Panc1 (cell line): ENCODE measurements at regions not wholly inside any gene's neighbourhood (a gene's known extent, or its start where the extent isn't known, plus 50 kb on each side); places are given as distances from the start of the nearest gene placed in this dataset.
"Not testable (repeated sequence)": the region's sequence is repeated elsewhere in the genome, so short reads cannot be mapped to it uniquely, and the experiment has no call there.

ENCODE experiments used
- ATAC-seq: fragments of 200-7000 bp; cut with Tn5 transposase; 2 replicates; pipeline ENCODE4 v1.9.1; 2020; ENCODE audit warnings: mild to moderate bottlenecking, moderate library complexity
- BruUV-seq: library from RNA; stranded (reverse); fragments of 400-500 nt; replicated peaks from 2 replicates; lab custom pipeline; 2021; lab: Mats Ljungman, UMichigan
- CTCF ChIA-PET: fragments of 300-600 bp; sonication (Branson Sonifier 250); formaldehyde crosslinking; loops from one replicate; lab custom pipeline; 2022; ENCODE audit warnings: antibody characterized with exemption; lab: Charles Lee
- POLR2A ChIA-PET: fragments of 300-600 bp; sonication (Branson Sonifier 250); formaldehyde crosslinking; loops from one replicate; lab custom pipeline; 2022; ENCODE audit warnings: antibody characterized with exemption; lab: Charles Lee
- DNase-seq: peaks from one replicate; pipeline ENCODE4 v3.0.0-alpha.2; 2010; ENCODE audit warnings: low read depth, low spot score
- H3K27ac ChIP-seq: 2 replicates; pipeline ENCODE4 v1.5.1; 2011; ENCODE audit warnings: mild to moderate bottlenecking, low read length, inconsistent platforms
- H3K27me3 ChIP-seq: fragments of 200-500 bp; sonication (Bioruptor generic); 2 replicates; pipeline ENCODE4 v1.6.0; 2014; ENCODE audit warnings: low read length, inconsistent platforms; ENCODE audit not compliant: control insufficient read depth, insufficient read depth
- H3K36me3 ChIP-seq: fragments of 200-500 bp; sonication (Bioruptor generic); 2 replicates; pipeline ENCODE4 v1.5.1; 2014; ENCODE audit warnings: inconsistent platforms, mild to moderate bottlenecking, low read length, moderate library complexity; ENCODE audit not compliant: control insufficient read depth, insufficient read depth
- H3K4me1 ChIP-seq: 2 replicates; pipeline ENCODE4 v1.5.1; 2011; ENCODE audit warnings: inconsistent platforms, mild to moderate bottlenecking, low read length, moderate library complexity; ENCODE audit not compliant: control insufficient read depth, insufficient read depth
- H3K4me3 ChIP-seq, 2 experiments: 2 replicates each; pipeline ENCODE4 v1.5.1; 2011 to 2012; ENCODE audit warnings: low read depth in 2 of 2, low read length in 2 of 2, mild to moderate bottlenecking in 2 of 2, inconsistent platforms in 1 of 2, moderate library complexity in 1 of 2
- H3K9me3 ChIP-seq: fragments of 200-500 bp; sonication (Bioruptor generic); 2 replicates; pipeline ENCODE4 v1.5.1; 2014; ENCODE audit warnings: low read depth, mild to moderate bottlenecking, inconsistent platforms, low read length, moderate library complexity; ENCODE audit not compliant: control insufficient read depth, insufficient read depth
- CTCF ChIP-seq: fragments of 450-650 bp; IDR thresholded peaks from 2 replicates; pipeline ENCODE4 v1.5.1; 2017; ENCODE audit warnings: mild to moderate bottlenecking
- POLR2AphosphoS5 ChIP-seq: IDR thresholded peaks from 2 replicates; pipeline ENCODE4 v1.6.1; 2012; ENCODE audit warnings: mild to moderate bottlenecking, low read depth, low read length, moderate library complexity
- REST ChIP-seq, 2 experiments: IDR thresholded peaks; 2 replicates each; pipeline ENCODE4 v1.6.1; 2011 to 2012; ENCODE audit warnings: low read depth in 2 of 2, control low read depth in 1 of 2, low read length in 1 of 2, mild to moderate bottlenecking in 1 of 2, moderate library complexity in 1 of 2; ENCODE audit not compliant: insufficient read depth in 1 of 2
- SIN3A ChIP-seq: IDR thresholded peaks from 2 replicates; pipeline ENCODE4 v1.6.1; 2012; ENCODE audit warnings: low read depth, mild to moderate bottlenecking, low read length, moderate library complexity, borderline replicate concordance; ENCODE audit not compliant: insufficient read depth
- TCF7L2 ChIP-seq: IDR thresholded peaks from 2 replicates; pipeline ENCODE4 v1.6.1; 2011; ENCODE audit warnings: mild to moderate bottlenecking, low read depth, low read length, inconsistent platforms
- in situ Hi-C: cut with HindIII; loops from 2 replicates; pipeline ENCODE4 v1.10.0; 2016; ENCODE audit warnings: low sequenced_read_pairs, low pct_unique_long_range_greater_than_20kb
- intact Hi-C: fragments of 100-400 bp; cut with micrococcal nuclease; formaldehyde crosslinking; loops from one replicate; pipeline ENCODE4 v1.10.0; 2022; ENCODE audit not compliant: unreplicated experiment

GRCh38 chr7:130856866-130857265, 122.9 kb upstream of the KLF14 start:
- ChIA-PET POLR2A (no interaction called here), CTCF (no interaction called here)
- no peak overlapping the region for H3K27ac ChIP-seq
- intact Hi-C loops (no loop called here), in situ Hi-C loops (no loop called here)
- TF ChIP-seq SIN3A = no peak
- TF ChIP-seq CTCF = no peak
- no peak for TF ChIP-seq POLR2AphosphoS5
- TF ChIP-seq REST (IDR thresholded peaks at IDR 0.05; ENCODE audit: insufficient read depth in 1 of 2, low read depth in 2 of 2, low read length in 1 of 2) = no peak
- TF ChIP-seq TCF7L2 = no peak
- no peaks in the 10 kb centered on the region for H3K36me3 ChIP-seq
- H3K9me3 ChIP-seq = peaks cover 27% of the 10 kb centered on the region; the same call in 1 of the 2 replicates
- no peak for ATAC-seq
- no peaks in the 10 kb centered on the region for H3K27me3 ChIP-seq
- H3K4me3 ChIP-seq = no peak overlapping the region
- no peak for DNase-seq
- no TSS peak for BruUV-seq
- no peaks in the 10 kb centered on the region for H3K4me1 ChIP-seq

DNA sequence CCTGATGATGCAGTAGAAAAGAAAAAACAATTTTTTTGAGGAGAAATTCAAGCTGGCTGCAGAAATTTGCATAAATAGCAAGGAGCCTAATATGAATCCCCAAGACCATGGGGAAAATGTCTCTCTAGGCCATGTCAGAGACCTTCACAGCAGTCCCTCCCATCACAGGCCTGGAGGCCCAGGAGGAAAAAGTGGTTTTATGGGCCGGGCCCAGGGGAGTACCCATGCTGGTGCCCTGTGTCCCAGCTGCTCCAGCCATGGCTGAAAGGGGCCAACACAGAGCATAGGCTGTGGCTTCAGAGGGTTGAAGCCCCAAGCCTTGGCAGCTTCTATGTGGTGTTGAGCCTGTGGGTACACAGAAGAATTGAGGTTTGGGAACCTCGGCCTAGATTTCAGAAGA, 126.8 kb upstream of the KLF14 start:
- H3K9me3 ChIP-seq = peaks cover 27% of the 10 kb centered on the region; the same call in 1 of the 2 replicates
- POLR2A ChIA-PET, BruUV-seq, ATAC-seq, in situ Hi-C loops, intact Hi-C loops, H3K36me3 ChIP-seq, DNase-seq, H3K27me3 ChIP-seq, H3K4me3 ChIP-seq, H3K27ac ChIP-seq, CTCF ChIA-PET, H3K4me1 ChIP-seq: not testable (repeated sequence)

GRCh38 chr7:130865408-130866236, 131.6 kb upstream of the KLF14 start:
- H3K4me1 ChIP-seq = no peaks in the 10 kb centered on the region
- CTCF ChIA-PET = no interaction called here
- no peak overlapping the region for H3K27ac ChIP-seq
- peak; percentile 14; the same call in 1 of the 2 replicates for TF ChIP-seq POLR2AphosphoS5
- TF ChIP-seq CTCF = no peak; the same call in 1 of the 2 replicates
- peak; percentile 87 to 93 for TF ChIP-seq REST (IDR thresholded peaks at IDR 0.05; ENCODE audit: insufficient read depth in 1 of 2, low read depth in 2 of 2, low read length in 1 of 2)
- TF ChIP-seq TCF7L2 = no peak
- TF ChIP-seq SIN3A = no peak
- no TSS peak for BruUV-seq
- H3K36me3 ChIP-seq = peaks cover 6% of the 10 kb centered on the region; the same call in 1 of the 2 replicates
- ATAC-seq (peak; percentile 53), DNase-seq (no peak)
- POLR2A ChIA-PET = no interaction called here
- no peaks in the 10 kb centered on the region for H3K9me3 ChIP-seq
- no peaks in the 10 kb centered on the region for H3K27me3 ChIP-seq
- intact Hi-C loops (no loop called here), in situ Hi-C loops (no loop called here)
- no peak overlapping the region for H3K4me3 ChIP-seq
